OCI-LY1 (cell line): ENCODE measurements at regions not wholly inside any gene's neighbourhood (a gene's known extent, or its start where the extent isn't known, plus 50 kb on each side); places are given as distances from the start of the nearest gene placed in this dataset.

ENCODE experiments used
- CTCF ChIP-seq: fragments of 200-600 bp; sonication (generic), shearing (Covaris generic); IDR thresholded peaks from 2 replicates; pipeline ENCODE4 v1.5.1; 2017; ENCODE audit warnings: mild to moderate bottlenecking, antibody characterized with exemption, low read length, moderate library complexity, mixed read lengths
- EZH2 ChIP-seq: fragments of 200-600 bp; sonication (generic), shearing (Covaris generic); IDR thresholded peaks from 2 replicates; pipeline ENCODE4 v1.8.0; 2017; ENCODE audit warnings: borderline replicate concordance, mixed run types, mild to moderate bottlenecking, antibody characterized with exemption, low read length, moderate library complexity, mixed read lengths

- TF ChIP-seq CTCF (no peak), EZH2 (no peak)
These were observed 191.8 kb downstream of the TMEM114 start for GRCh38 chr16:8398548-8398947.
